Effector memory CD4-positive, alpha-beta T cell (primary cell): ENCODE measurements at regions not wholly inside any gene's neighbourhood (a gene's known extent, or its start where the extent isn't known, plus 50 kb on each side); places are given as distances from the start of the nearest gene placed in this dataset.

Source experiments
- DNase-seq, 3 donors: peaks; one replicate each; pipeline ENCODE4 v3.0.0-alpha.2; 2020
- H3K27ac ChIP-seq: 2 replicates; pipeline ENCODE4 v1.7.0; 2013; ENCODE audit warnings: mild to moderate bottlenecking, low read length, moderate library complexity; ENCODE audit not compliant: insufficient read depth, poor library complexity, severe bottlenecking
- H3K27me3 ChIP-seq: replicated peaks from 2 replicates; pipeline ENCODE4 v1.7.0; 2013; ENCODE audit warnings: mild to moderate bottlenecking, low read length; ENCODE audit not compliant: insufficient read depth, control insufficient read depth, poor library complexity, severe bottlenecking
- H3K36me3 ChIP-seq: 2 replicates; pipeline ENCODE4 v1.7.0; 2013; ENCODE audit warnings: mild to moderate bottlenecking, low read length, moderate library complexity; ENCODE audit not compliant: control insufficient read depth, insufficient read depth
- H3K4me1 ChIP-seq: 2 replicates; pipeline ENCODE4 v1.7.0; 2013; ENCODE audit warnings: low read length, mild to moderate bottlenecking; ENCODE audit not compliant: control insufficient read depth, insufficient read depth, poor library complexity, severe bottlenecking
- H3K4me3 ChIP-seq: 2 replicates; pipeline ENCODE4 v1.7.0; 2013; ENCODE audit warnings: low read length, low read depth, mild to moderate bottlenecking; ENCODE audit not compliant: insufficient read depth, poor library complexity, severe bottlenecking
- H3K9me3 ChIP-seq: 2 replicates; pipeline ENCODE4 v1.7.0; 2013; ENCODE audit warnings: mild to moderate bottlenecking, low read length, moderate library complexity; ENCODE audit not compliant: control insufficient read depth

DNA sequence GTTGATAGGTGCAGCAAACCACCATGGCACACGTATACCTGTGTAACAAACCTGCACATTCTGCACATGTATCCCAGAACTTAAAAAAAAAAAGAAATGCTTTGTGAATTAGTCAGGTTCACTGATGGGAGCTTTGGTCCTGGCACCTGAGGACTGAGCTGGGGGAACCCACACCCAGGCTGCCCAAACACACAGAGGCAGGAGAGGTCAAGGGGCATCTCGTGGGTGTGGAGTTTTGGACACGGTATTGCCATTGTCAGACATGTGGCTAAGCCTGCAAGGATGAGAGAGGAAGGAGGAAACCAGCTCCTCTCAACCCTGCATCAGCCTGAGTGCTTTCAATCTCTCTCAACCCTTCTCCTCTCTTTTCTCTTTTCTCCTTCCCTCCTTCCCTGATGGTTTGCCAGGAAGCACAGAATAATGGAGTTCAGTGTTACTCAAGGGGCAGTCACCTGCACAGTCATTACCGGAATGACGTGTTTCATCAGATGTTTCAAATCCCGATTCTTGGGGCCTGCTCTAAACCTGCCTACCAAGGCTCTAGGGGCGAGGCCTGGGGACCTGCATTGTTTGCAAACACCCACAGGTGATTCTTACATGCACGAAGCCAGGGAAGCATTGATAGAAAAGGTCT, 89.9 kb upstream of the NEDD9 start:
- Histone ChIP-seq H3K27ac (no peak overlapping the region), H3K9me3 (no peaks in the 10 kb centered on the region), H3K27me3 (no peaks in the 10 kb centered on the region), H3K4me1 (peaks cover 10% of the 10 kb centered on the region), H3K36me3 (peaks cover 3% of the 10 kb centered on the region), H3K4me3 (no peak overlapping the region)
- no peak for DNase-seq

DNA sequence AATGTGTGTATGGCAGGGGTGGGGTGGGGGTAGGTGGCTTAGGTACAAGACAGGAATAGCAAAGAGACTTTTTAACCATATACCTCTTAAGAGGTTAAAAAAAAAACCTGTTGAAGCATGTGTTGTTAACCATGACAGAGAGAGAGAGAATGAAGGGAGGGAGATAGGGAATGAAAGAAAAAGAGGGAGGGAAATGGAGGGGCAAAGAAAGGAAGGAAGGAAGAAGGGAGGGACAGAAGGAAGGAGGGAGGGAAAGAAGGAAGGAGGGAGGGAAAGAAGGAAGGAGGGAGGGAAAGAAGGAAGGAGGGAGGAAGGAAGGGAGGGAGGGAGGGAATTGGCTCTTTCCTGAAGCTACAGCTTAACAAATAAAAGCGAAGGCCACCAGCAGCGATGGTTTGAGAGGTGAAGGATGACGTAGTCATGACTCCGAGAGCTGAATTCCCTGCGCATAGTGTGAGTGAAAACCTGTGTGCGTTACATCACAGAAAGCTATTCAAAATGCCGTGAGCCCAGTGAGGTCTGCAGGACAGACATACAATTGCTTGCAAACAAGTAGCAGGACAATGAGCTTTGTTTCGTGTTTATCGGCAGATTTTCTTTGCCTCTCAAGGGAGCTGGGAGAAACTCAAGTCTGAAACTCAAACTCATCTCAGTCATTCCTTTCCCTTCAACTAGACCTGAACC, 88.6 kb upstream of the NEDD9 start:
- Histone ChIP-seq H3K36me3 (peaks cover 3% of the 10 kb centered on the region), H3K4me3 (no peak overlapping the region), H3K27me3 (no peaks in the 10 kb centered on the region), H3K4me1 (peaks cover 10% of the 10 kb centered on the region), H3K27ac (no peak overlapping the region), H3K9me3 (no peaks in the 10 kb centered on the region)
- DNase-seq: no peak

DNA sequence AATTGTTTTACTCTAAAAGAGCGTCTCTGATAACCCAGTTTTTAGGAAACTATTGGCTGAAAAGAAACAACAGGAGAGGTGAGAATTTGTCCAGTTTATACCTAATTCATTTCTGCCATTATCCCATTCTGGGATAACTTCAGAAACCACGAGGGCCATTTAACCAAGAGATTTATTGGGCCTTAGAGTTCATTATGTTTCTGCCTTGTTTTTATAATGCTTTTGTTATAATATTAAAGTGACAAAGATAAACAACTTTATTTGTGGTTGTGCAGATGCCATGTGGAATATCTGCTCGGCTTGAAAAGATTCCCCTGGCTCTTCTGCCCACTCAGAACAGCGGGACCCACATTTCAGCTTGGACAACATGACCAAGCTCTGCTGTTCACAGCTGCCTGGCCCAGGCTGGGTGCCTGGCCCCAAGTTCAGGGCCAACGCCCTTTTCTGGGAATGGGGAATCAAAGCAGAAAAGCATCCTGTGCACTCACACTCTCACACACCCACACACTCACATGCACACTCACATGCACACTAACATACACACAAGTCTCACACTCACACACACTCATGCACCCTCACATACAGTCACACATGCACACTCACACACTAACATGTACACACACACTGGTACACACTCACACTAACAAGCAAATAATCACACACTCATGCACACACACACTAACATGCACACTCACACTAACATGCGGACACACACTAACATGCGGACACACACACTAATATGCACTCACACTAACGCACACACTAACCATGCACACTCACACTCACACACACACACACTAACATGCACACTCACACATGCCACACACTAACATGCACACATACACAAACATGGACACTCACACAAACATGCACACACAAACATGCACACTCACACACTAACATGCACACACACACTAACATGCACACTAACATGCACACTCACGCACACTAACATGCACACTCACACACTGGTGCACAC, 86.7 kb upstream of the NEDD9 start:
- Histone ChIP-seq H3K27ac (peak overlapping the region; percentile 49), H3K9me3 (no peaks in the 10 kb centered on the region), H3K4me1 (peaks cover 10% of the 10 kb centered on the region), H3K4me3 (no peak overlapping the region), H3K27me3 (no peaks in the 10 kb centered on the region), H3K36me3 (peaks cover 2% of the 10 kb centered on the region)
- no peak for DNase-seq

DNA sequence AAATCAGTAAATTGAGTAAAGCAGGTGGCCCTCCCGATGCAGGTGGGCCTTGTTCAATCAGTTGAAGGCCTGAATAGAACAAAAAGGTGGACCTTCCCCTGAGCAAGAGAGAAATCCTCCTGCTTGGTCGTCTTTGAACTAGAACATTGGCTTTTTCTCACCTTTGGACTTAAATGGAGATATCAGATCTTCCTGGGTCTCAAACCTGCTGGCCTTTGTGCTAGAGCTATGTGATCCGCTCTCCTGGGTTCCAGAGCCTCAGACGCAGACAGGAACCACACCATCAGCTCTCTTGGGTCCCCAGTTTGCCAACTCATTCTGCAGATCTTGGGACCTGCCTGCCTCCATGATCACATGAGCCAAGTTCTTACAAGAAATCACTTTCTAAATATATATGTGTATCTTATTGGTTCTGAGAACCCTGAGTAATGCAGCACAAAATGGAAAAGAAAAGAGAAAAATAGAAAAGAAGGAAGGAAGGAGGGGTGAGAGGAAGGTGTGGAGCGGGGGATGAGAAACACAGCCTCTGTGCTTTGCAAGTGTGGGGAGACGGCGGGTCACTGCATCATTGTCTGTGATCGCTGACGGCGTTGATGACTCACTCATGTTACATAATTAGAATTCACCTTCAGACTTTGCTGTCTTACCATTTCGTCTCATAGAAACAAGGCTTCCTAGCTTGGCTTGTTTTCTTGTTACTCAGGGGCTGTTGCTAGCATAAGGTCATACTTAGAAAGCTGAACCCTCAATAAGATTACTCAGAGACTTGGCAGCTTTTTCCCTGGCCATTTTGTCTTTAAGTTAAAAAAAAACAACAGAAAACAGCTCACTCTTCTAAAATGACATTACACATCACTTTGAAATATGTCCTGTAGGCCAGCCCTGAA, 85.7 kb upstream of the NEDD9 start:
- Histone ChIP-seq H3K4me1 (peaks cover 10% of the 10 kb centered on the region), H3K27ac (peak overlapping the region; percentile 54), H3K9me3 (no peaks in the 10 kb centered on the region), H3K27me3 (no peaks in the 10 kb centered on the region), H3K4me3 (no peak overlapping the region), H3K36me3 (no peaks in the 10 kb centered on the region)
- peak; percentile 63 to 70 (median 64) for DNase-seq

DNA sequence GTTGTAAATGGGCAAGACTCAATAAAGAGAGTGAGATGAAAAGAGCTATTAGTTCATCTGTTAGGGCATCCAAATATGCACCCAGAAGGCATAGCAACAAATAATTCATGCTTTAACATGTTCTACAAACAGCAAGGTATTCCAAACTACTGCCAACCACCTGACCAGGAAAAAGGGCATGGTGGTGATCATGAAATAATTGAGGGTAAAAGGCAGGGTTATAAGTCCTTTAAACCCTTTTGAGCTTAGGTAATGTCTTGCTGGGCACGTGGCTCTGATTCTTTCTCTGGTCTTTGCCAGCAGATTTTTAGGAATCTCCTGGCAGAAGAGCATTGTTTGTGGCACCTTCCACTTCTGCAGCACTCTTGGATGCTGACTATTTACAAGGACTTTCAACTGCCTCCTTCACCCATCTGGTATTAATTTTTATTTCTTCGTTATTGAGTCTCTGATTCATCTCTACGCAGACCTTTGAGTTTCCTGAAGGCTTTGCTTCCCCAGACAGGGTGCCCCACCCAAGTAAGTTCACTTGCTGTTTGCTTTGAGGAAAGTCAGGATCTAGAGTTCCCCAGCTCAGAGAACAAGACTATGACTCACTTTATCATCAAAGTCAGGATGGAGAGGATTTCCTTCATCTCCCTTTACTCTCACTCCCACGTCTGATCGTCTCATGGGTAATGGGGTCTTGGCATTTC, 83.4 kb upstream of the NEDD9 start:
- Histone ChIP-seq H3K4me3 (no peak overlapping the region), H3K9me3 (no peaks in the 10 kb centered on the region), H3K27ac (no peak overlapping the region), H3K27me3 (no peaks in the 10 kb centered on the region), H3K36me3 (no peaks in the 10 kb centered on the region), H3K4me1 (peaks cover 10% of the 10 kb centered on the region)
- DNase-seq: no peak

DNA sequence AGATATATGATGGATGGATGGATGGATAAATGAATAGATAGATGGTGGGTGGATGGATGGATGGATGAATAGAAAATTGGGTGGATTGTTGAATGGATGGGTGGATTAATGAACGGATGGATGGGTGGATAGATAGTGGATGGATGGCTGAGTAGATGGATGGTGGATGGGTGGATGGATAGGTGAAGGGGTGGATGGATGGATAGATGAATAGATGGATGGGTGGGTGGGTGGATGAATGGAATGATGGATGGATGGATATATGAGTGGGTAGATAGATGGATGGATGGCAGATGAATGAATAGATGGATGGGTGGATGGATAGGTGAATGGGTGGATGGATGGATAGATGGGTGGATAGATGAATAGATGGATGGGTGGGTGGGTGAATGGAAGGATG, 80.7 kb upstream of the NEDD9 start:
- H3K27me3 ChIP-seq: no peaks in the 10 kb centered on the region
- H3K36me3 ChIP-seq: no peaks in the 10 kb centered on the region
- no peak for DNase-seq

DNA sequence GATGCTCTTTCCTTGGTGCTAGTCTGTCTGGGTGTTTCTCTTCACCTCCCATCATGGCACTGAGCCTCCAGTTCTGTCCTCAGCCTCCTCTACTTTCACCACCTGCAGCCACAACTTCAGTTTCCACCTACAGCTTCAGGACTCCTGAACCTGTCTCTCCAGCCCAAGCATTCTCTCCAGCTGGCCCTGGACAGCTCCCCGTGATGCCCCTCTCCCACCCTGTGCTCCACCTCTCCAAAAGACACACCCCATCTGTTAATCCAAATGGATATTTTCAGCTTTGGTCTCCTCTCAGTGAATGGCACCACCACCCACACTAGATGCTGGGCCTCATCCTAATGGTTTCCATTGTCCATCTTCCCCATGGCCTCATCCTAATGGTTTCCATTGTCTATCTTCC, 79.5 kb upstream of the NEDD9 start:
- Histone ChIP-seq H3K36me3 (peaks cover 3% of the 10 kb centered on the region), H3K4me1 (no peaks in the 10 kb centered on the region), H3K4me3 (no peak overlapping the region), H3K27ac (no peak overlapping the region), H3K27me3 (no peaks in the 10 kb centered on the region), H3K9me3 (no peaks in the 10 kb centered on the region)
- DNase-seq: no peak

More for the DNA sequence above, 80.7 kb upstream of the NEDD9 start:
- Histone ChIP-seq H3K9me3 (no peaks in the 10 kb centered on the region), H3K4me1 (no peaks in the 10 kb centered on the region), H3K27ac (no peak overlapping the region), H3K4me3 (no peak overlapping the region)

DNA sequence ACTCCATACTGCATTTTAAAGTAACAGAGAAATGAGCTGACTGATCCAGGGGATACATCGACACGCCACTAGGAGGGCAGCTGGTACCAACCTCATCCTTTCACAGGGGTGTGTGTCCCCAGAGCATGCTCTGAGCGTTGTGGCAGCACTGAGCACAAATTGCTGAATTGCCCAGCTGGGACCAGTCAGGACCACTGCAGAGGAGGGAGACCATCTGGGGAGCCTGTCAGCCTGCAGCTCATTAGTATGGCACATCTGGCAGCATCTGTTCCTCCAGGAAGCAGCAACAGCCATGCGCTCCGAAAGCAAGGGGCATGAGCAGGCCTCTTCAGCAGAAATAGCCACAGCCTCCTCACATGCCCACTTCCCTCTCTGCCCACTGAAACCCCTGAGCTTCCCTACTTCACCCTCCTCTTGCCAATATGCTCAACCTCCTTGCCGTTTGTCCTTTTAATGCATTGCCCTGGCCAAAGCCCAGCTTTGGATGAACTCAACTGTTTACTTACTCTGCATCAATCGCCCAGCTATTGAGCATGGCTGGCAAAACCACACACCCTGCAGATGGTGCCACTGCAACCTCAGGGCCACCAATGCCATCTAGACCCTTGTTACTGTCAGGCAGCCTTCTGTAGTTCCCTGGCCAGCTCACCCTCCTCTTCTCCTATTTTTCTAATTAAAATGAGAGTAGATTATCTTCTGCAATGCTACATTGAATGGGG, 77.6 kb upstream of the NEDD9 start:
- Histone ChIP-seq H3K4me3 (no peak overlapping the region), H3K27ac (no peak overlapping the region), H3K4me1 (no peaks in the 10 kb centered on the region), H3K27me3 (no peaks in the 10 kb centered on the region), H3K9me3 (no peaks in the 10 kb centered on the region), H3K36me3 (peaks cover 9% of the 10 kb centered on the region)
- no peak for DNase-seq
